ENCODE measurements at regions not wholly inside any gene's neighbourhood (a gene's known extent, or its start where the extent isn't known, plus 50 kb on each side); places are given as distances from the start of the nearest gene placed in this dataset.

GRCh38 chr5:17396247-17396646 is 101.8 kb upstream of the TAF11L2 start:
- H3K4me3 ChIP-seq = no peak overlapping the region
- H3K9me3 ChIP-seq = no peaks in the 10 kb centered on the region
- no peaks in the 10 kb centered on the region for H3K36me3 ChIP-seq
- TF ChIP-seq CTCF (IDR thresholded peaks at IDR 0.05) (no peak), POLR2A (IDR thresholded peaks at IDR 0.05; ENCODE audit: low read depth) (no peak), POLR2AphosphoS5 (IDR thresholded peaks at IDR 0.05) (no peak), EP300 (IDR thresholded peaks at IDR 0.05) (no peak)
- peak; percentile 12 for DNase-seq (ENCODE audit: extremely low spot score)
- no peaks in the 10 kb centered on the region for H3K4me1 ChIP-seq
- 69% methylated on average over 4 of the region's 4 CpGs for WGBS
- no peak overlapping the region for H3K27ac ChIP-seq (replicated peaks in 1 of 4)
- peaks cover 0 to 13% (median 0%) of the 10 kb centered on the region in 4 donors for H3K27me3 ChIP-seq
- intact Hi-C loops (cut with DNase I) = no loop called here

DNA sequence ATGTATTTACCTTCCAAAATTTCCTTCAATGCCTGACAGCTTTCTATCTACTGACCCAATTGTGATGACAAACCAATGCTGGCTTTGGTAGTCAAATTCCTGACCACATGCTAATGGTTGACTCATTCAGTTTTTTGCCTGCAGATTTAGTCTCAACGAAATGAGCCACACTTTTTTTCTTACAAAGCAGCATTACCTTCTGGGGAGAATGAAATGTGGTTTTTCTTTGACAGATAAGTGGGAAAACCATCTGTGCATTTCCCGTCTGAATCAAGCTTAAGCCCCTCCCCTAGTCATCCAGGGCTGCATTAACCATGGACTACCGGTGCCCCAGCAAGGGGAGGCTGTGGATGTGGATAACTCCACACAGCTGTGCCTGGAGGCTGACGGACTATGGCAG is 99.6 kb upstream of the TAF11L2 start:
- H3K4me3 ChIP-seq = no peak overlapping the region
- 28% methylated on average over 4 of the region's 4 CpGs for WGBS
- H3K27me3 ChIP-seq = peaks cover 0 to 20% (median 0%) of the 10 kb centered on the region in 4 donors
- H3K9me3 ChIP-seq = no peaks in the 10 kb centered on the region
- no peak overlapping the region for H3K27ac ChIP-seq (replicated peaks in 1 of 4)
- no peaks in the 10 kb centered on the region for H3K36me3 ChIP-seq
- intact Hi-C loops (cut with DNase I) = no loop called here
- no peak for TF ChIP-seq POLR2AphosphoS5 (IDR thresholded peaks at IDR 0.05)
- TF ChIP-seq POLR2A (IDR thresholded peaks at IDR 0.05; ENCODE audit: low read depth) = no peak
- no peak for TF ChIP-seq EP300 (IDR thresholded peaks at IDR 0.05)
- no peak for TF ChIP-seq CTCF (IDR thresholded peaks at IDR 0.05)
- peak; percentile 0 for DNase-seq (ENCODE audit: extremely low spot score)
- no peaks in the 10 kb centered on the region for H3K4me1 ChIP-seq

DNA sequence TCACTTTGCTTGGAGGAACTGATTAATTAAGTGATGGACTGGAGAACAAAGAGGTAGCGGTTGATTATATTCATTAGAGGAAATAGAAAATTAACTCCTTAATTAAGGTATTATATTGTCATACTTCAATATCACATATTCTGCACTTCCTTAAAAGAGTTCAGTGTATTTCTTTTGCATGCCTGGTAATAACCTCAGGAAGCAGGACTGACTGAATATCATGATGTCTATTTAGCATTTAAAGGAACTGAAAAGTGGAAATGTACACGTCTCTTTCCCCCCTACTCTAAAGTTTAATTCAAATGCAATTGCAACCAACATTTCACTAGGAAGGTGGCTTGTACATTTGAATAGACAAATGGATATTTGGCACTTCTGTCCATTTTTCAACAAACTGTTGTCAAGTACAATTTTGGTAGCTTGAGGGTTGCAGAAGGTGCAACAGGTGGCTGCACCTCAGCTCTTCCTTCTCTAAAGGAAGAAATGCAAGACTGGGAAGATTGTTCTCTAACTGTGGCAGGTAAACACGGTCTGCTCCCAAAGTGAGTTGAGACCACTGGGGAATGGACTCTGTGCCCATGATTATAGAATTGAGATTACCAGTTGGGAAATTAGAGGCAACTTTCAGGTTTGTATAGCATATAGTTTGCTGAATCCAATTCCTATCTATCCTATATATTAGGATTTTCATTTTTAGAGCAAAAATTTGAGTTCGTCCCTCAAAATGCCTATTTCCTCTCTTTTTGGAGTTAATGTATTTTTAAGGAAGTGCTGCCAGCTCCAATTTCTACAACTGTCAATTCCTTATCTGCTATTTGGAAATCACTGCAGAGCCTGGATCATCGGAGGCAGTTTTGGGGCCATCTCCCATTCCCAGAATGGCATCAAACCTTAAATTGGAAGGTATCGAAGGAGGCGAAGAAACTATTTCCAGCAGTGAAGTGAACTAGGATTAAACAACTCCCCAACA is 98.9 kb upstream of the TAF11L2 start:
- WGBS = 67% methylated on average over 7 of the region's 7 CpGs
- no peaks in the 10 kb centered on the region for H3K9me3 ChIP-seq
- intact Hi-C loops (cut with DNase I) = no loop called here

GRCh38 chr5:17399931-17400330 is 98.1 kb upstream of the TAF11L2 start:
- TF ChIP-seq EP300 (IDR thresholded peaks at IDR 0.05) (no peak), POLR2AphosphoS5 (IDR thresholded peaks at IDR 0.05) (no peak), CTCF (IDR thresholded peaks at IDR 0.05) (no peak), POLR2A (IDR thresholded peaks at IDR 0.05; ENCODE audit: low read depth) (no peak)
- no peak overlapping the region for H3K27ac ChIP-seq (replicated peaks in 1 of 4)
- no peaks in the 10 kb centered on the region for H3K4me1 ChIP-seq
- no peaks in the 10 kb centered on the region for H3K9me3 ChIP-seq
- intact Hi-C loops (cut with DNase I) = no loop called here
- WGBS = 62% methylated on average over 3 of the region's 3 CpGs
- peaks cover 0 to 27% (median 0%) of the 10 kb centered on the region in 4 donors for H3K27me3 ChIP-seq
- DNase-seq (ENCODE audit: extremely low spot score) = no peak
- no peak overlapping the region for H3K4me3 ChIP-seq
- no peaks in the 10 kb centered on the region for H3K36me3 ChIP-seq

More for the DNA sequence above, 98.9 kb upstream of the TAF11L2 start:
- Histone ChIP-seq H3K4me1 (no peaks in the 10 kb centered on the region), H3K27ac (replicated peaks in 1 of 4) (no peak overlapping the region), H3K27me3 (peaks cover 0 to 23% (median 0%) of the 10 kb centered on the region in 4 donors), H3K4me3 (no peak overlapping the region), H3K36me3 (no peaks in the 10 kb centered on the region)
- DNase-seq (ENCODE audit: extremely low spot score) = peak; percentile 50
- no peak for TF ChIP-seq POLR2AphosphoS5 (IDR thresholded peaks at IDR 0.05)
- no peak for TF ChIP-seq POLR2A (IDR thresholded peaks at IDR 0.05; ENCODE audit: low read depth)
- TF ChIP-seq CTCF (IDR thresholded peaks at IDR 0.05) = no peak
- TF ChIP-seq EP300 (IDR thresholded peaks at IDR 0.05) = no peak
